IgD-negative memory B cell (primary cell): ENCODE measurements at regions not wholly inside any gene's neighbourhood (a gene's known extent, or its start where the extent isn't known, plus 50 kb on each side); places are given as distances from the start of the nearest gene placed in this dataset.

Experiments
- H3K27ac Mint-ChIP-seq, 3 donors: one replicate each; pipeline ENCODE4 v1.8.0; 2020 to 2022; ENCODE audit warnings: mild to moderate bottlenecking in 3 of 3, mixed read lengths in 3 of 3, moderate library complexity in 1 of 3
- H3K27me3 Mint-ChIP-seq: one replicate; pipeline ENCODE4 v1.8.0; 2021; ENCODE audit warnings: mixed read lengths
- H3K36me3 Mint-ChIP-seq: one replicate; pipeline ENCODE4 v1.8.0; 2020; ENCODE audit warnings: mild to moderate bottlenecking, mixed read lengths
- H3K4me1 Mint-ChIP-seq, 3 donors: one replicate each; pipeline ENCODE4 v1.8.0; 2020 to 2022; ENCODE audit warnings: mixed read lengths in 3 of 3, mild to moderate bottlenecking in 1 of 3
- H3K4me3 Mint-ChIP-seq, 4 donors: one replicate each; pipeline ENCODE4 v1.8.0; 2020 to 2022; ENCODE audit warnings: mild to moderate bottlenecking in 4 of 4, mixed read lengths in 4 of 4, moderate library complexity in 3 of 4
- H3K9me3 Mint-ChIP-seq, 3 donors: one replicate each; pipeline ENCODE4 v1.8.0; 2020 to 2021; ENCODE audit warnings: mixed read lengths in 3 of 3, mild to moderate bottlenecking in 1 of 3

GRCh38 chr2:59019566-59020159, 778.5 kb upstream of the FANCL start:
- H3K4me3 Mint-ChIP-seq = no peak overlapping the region
- no peak overlapping the region for H3K27ac Mint-ChIP-seq
- H3K27me3 Mint-ChIP-seq = peaks cover 2% of the 10 kb centered on the region
- no peaks in the 10 kb centered on the region for H3K4me1 Mint-ChIP-seq
- peaks cover 0 to 2% (median 0%) of the 10 kb centered on the region in 3 donors for H3K9me3 Mint-ChIP-seq
- H3K36me3 Mint-ChIP-seq = peaks cover 1% of the 10 kb centered on the region

- Mint-ChIP-seq H3K4me3 (no peak overlapping the region), H3K4me1 (no peaks in the 10 kb centered on the region), H3K9me3 (peaks cover 0 to 2% (median 0%) of the 10 kb centered on the region in 3 donors), H3K36me3 (peaks cover 1% of the 10 kb centered on the region), H3K27me3 (peaks cover 2% of the 10 kb centered on the region), H3K27ac (no peak overlapping the region)
Observed at GRCh38 chr2:59018737-59019136, 777.6 kb upstream of the FANCL start.

GRCh38 chr2:59015027-59015426, 773.9 kb upstream of the FANCL start:
- H3K4me3 Mint-ChIP-seq = no peak overlapping the region
- peaks cover 1% of the 10 kb centered on the region for H3K36me3 Mint-ChIP-seq
- no peaks in the 10 kb centered on the region for H3K4me1 Mint-ChIP-seq
- peaks cover 7% of the 10 kb centered on the region for H3K27me3 Mint-ChIP-seq
- no peak overlapping the region for H3K27ac Mint-ChIP-seq
- peaks cover 0 to 2% (median 0%) of the 10 kb centered on the region in 3 donors for H3K9me3 Mint-ChIP-seq

GRCh38 chr2:59012971-59013370, 771.8 kb upstream of the FANCL start:
- no peaks in the 10 kb centered on the region for H3K4me1 Mint-ChIP-seq
- H3K27me3 Mint-ChIP-seq = peaks cover 7% of the 10 kb centered on the region
- no peak overlapping the region for H3K27ac Mint-ChIP-seq
- peaks cover 1% of the 10 kb centered on the region for H3K36me3 Mint-ChIP-seq
- no peak overlapping the region for H3K4me3 Mint-ChIP-seq
- H3K9me3 Mint-ChIP-seq = peaks cover 0 to 2% (median 0%) of the 10 kb centered on the region in 3 donors

GRCh38 chr2:59012234-59012633, 771.1 kb upstream of the FANCL start:
- Mint-ChIP-seq H3K4me3 (no peak overlapping the region), H3K9me3 (peaks cover 0 to 2% (median 0%) of the 10 kb centered on the region in 3 donors), H3K27ac (no peak overlapping the region), H3K36me3 (peaks cover 1% of the 10 kb centered on the region), H3K27me3 (peaks cover 7% of the 10 kb centered on the region), H3K4me1 (no peaks in the 10 kb centered on the region)

- Mint-ChIP-seq H3K36me3 (no peaks in the 10 kb centered on the region), H3K4me1 (no peaks in the 10 kb centered on the region), H3K4me3 (no peak overlapping the region), H3K27ac (no peak overlapping the region), H3K9me3 (no peaks in the 10 kb centered on the region), H3K27me3 (peaks cover 4% of the 10 kb centered on the region)
Observed at GRCh38 chr2:59008950-59009349, 767.8 kb upstream of the FANCL start.

- Mint-ChIP-seq H3K27me3 (no peaks in the 10 kb centered on the region), H3K27ac (no peak overlapping the region), H3K4me1 (no peaks in the 10 kb centered on the region), H3K9me3 (no peaks in the 10 kb centered on the region), H3K4me3 (no peak overlapping the region), H3K36me3 (no peaks in the 10 kb centered on the region)
Observed at GRCh38 chr2:59005836-59006615, 764.9 kb upstream of the FANCL start.

- Mint-ChIP-seq H3K27me3 (no peaks in the 10 kb centered on the region), H3K27ac (no peak overlapping the region), H3K4me3 (no peak overlapping the region), H3K36me3 (no peaks in the 10 kb centered on the region), H3K9me3 (no peaks in the 10 kb centered on the region), H3K4me1 (no peaks in the 10 kb centered on the region)
Observed at GRCh38 chr2:59004621-59005020, 763.5 kb upstream of the FANCL start.

- Mint-ChIP-seq H3K27ac (no peak overlapping the region), H3K27me3 (no peaks in the 10 kb centered on the region), H3K36me3 (no peaks in the 10 kb centered on the region), H3K4me3 (no peak overlapping the region), H3K9me3 (no peaks in the 10 kb centered on the region), H3K4me1 (no peaks in the 10 kb centered on the region)
Observed at GRCh38 chr2:59000796-59001195, 759.7 kb upstream of the FANCL start.

GRCh38 chr2:58992062-58992706, 751.1 kb upstream of the FANCL start:
- Mint-ChIP-seq H3K27ac (peak overlapping the region in 1 of 3 donors; percentile 44), H3K9me3 (no peaks in the 10 kb centered on the region), H3K4me3 (no peak overlapping the region), H3K27me3 (peaks cover 2% of the 10 kb centered on the region), H3K36me3 (no peaks in the 10 kb centered on the region), H3K4me1 (peaks cover 0 to 4% (median 0%) of the 10 kb centered on the region in 3 donors)

GRCh38 chr2:58991357-58991756, 750.2 kb upstream of the FANCL start:
- no peak overlapping the region for H3K27ac Mint-ChIP-seq
- no peaks in the 10 kb centered on the region for H3K36me3 Mint-ChIP-seq
- H3K4me1 Mint-ChIP-seq = peaks cover 0 to 4% (median 0%) of the 10 kb centered on the region in 3 donors
- H3K27me3 Mint-ChIP-seq = peaks cover 2% of the 10 kb centered on the region
- no peaks in the 10 kb centered on the region for H3K9me3 Mint-ChIP-seq
- no peak overlapping the region for H3K4me3 Mint-ChIP-seq

GRCh38 chr2:58985541-58985940, 744.4 kb upstream of the FANCL start:
- peaks cover 2% of the 10 kb centered on the region for H3K27me3 Mint-ChIP-seq
- no peaks in the 10 kb centered on the region for H3K36me3 Mint-ChIP-seq
- no peak overlapping the region for H3K4me3 Mint-ChIP-seq
- peaks cover 0 to 1% (median 0%) of the 10 kb centered on the region in 3 donors for H3K4me1 Mint-ChIP-seq
- no peak overlapping the region for H3K27ac Mint-ChIP-seq
- no peaks in the 10 kb centered on the region for H3K9me3 Mint-ChIP-seq

- Mint-ChIP-seq H3K36me3 (no peaks in the 10 kb centered on the region), H3K27me3 (peaks cover 2% of the 10 kb centered on the region), H3K4me1 (peaks cover 0 to 1% (median 0%) of the 10 kb centered on the region in 3 donors), H3K27ac (no peak overlapping the region), H3K4me3 (no peak overlapping the region), H3K9me3 (no peaks in the 10 kb centered on the region)
Observed at GRCh38 chr2:58984731-58985130, 743.6 kb upstream of the FANCL start.

GRCh38 chr2:58983111-58983510, 742.0 kb upstream of the FANCL start:
- Mint-ChIP-seq H3K9me3 (no peaks in the 10 kb centered on the region), H3K27ac (no peak overlapping the region), H3K4me3 (no peak overlapping the region), H3K4me1 (no peaks in the 10 kb centered on the region), H3K36me3 (no peaks in the 10 kb centered on the region), H3K27me3 (peaks cover 2% of the 10 kb centered on the region)

GRCh38 chr2:58981237-58981636, 740.1 kb upstream of the FANCL start:
- H3K27me3 Mint-ChIP-seq = peaks cover 2% of the 10 kb centered on the region
- H3K27ac Mint-ChIP-seq = no peak overlapping the region

More at GRCh38 chr2:58981237-58981636, 740.1 kb upstream of the FANCL start:
- Mint-ChIP-seq H3K36me3 (no peaks in the 10 kb centered on the region), H3K4me3 (no peak overlapping the region), H3K4me1 (no peaks in the 10 kb centered on the region), H3K9me3 (peaks cover 0 to 2% (median 0%) of the 10 kb centered on the region in 3 donors)
